Adrenal gland (tissue), 9 donors: ENCODE measurements at regions not wholly inside any gene's neighbourhood (a gene's known extent, or its start where the extent isn't known, plus 50 kb on each side); places are given as distances from the start of the nearest gene placed in this dataset.

Source experiments
- DNase-seq, 7 donors: peaks; one replicate each; pipeline ENCODE4 v3.0.0-alpha.2; 2019 to 2020
- H3K27ac ChIP-seq, 5 donors: fragments of 200-600 bp; sonication (generic) in 4 of 5; 1 replicate in 3 of 5; 2 replicates in 2 of 5; pipeline versions ENCODE4 v1.5.1 to v1.8.0; 2016 to 2020; ENCODE audit warnings: mild to moderate bottlenecking in 1 of 5
- H3K27me3 ChIP-seq: fragments of 200-600 bp; 2 replicates; pipeline ENCODE4 v1.8.0; 2021
- H3K36me3 ChIP-seq, 2 donors: fragments of 200-600 bp; replicated peaks in 1 of 2; 1 replicate in 1 of 2; 2 replicates in 1 of 2; pipeline versions ENCODE4 v1.5.1 to v1.8.0; 2018 to 2022
- H3K4me1 ChIP-seq, 2 donors: fragments of 200-600 bp; replicated peaks in 1 of 2; 1 replicate in 1 of 2; 2 replicates in 1 of 2; pipeline versions ENCODE4 v1.5.1 to v1.8.0; 2018 to 2021
- H3K4me3 ChIP-seq, 4 donors: fragments of 200-600 bp; sonication (generic) in 3 of 4; one replicate each; pipeline ENCODE4 v1.5.1; 2016 to 2018
- H3K9me3 ChIP-seq, 3 donors: fragments of 200-600 bp; sonication (generic) in 1 of 3; replicated peaks in 1 of 3; 1 replicate in 2 of 3; 2 replicates in 1 of 3; pipeline versions ENCODE4 v1.5.1 to v1.8.0; 2016 to 2021
- POLR2A ChIP-seq, 2 donors: fragments of 450-650 bp; IDR thresholded peaks; one replicate each; pipeline ENCODE4 v1.6.1; 2017; ENCODE audit warnings: antibody characterized with exemption in 2 of 2, mild to moderate bottlenecking in 2 of 2, moderate library complexity in 1 of 2
- WGBS, 4 donors: extraction: QIAGEN DNeasy Blood & Tissue Kit in 2 of 4; methylation state at CpG; one replicate each; pipeline versions ENCODE4 v1.1.5 to v1.1.7; 2013 to 2017; 5-methylcytosine and 5-hydroxymethylcytosine counted together
- intact Hi-C, 2 donors: fragments of 100-400 bp; cut with DNase I; formaldehyde crosslinking; loops; one replicate each; pipeline versions ENCODE4 v1.14.1 to v1.15.0; 2022 to 2023
- TF ChIP-seq, protein P1 (sequence below), 6 experiments: fragments of 450-650 bp in 4 of 6; fragments of 200-600 bp in 2 of 6; sonication (generic) in 1 of 6; IDR thresholded peaks; 1 replicate in 5 of 6; 2 replicates in 1 of 6; pipeline versions ENCODE4 v1.5.1 to v1.8.0; 2016 to 2021; ENCODE audit warnings: antibody characterized with exemption in 6 of 6, mild to moderate bottlenecking in 2 of 6, moderate library complexity in 1 of 6
- donor health status: healthy with polysubstance abuse.
- donor health status: Bipolar disorder and iron deficiency.
- donor health status: DM: yes; HTN: yes; CAD: no.
- donor health status: DM: no; HTN: no; CAD: no.
- donor health status: DM: no; HTN: no; CAD: no.

DNA sequence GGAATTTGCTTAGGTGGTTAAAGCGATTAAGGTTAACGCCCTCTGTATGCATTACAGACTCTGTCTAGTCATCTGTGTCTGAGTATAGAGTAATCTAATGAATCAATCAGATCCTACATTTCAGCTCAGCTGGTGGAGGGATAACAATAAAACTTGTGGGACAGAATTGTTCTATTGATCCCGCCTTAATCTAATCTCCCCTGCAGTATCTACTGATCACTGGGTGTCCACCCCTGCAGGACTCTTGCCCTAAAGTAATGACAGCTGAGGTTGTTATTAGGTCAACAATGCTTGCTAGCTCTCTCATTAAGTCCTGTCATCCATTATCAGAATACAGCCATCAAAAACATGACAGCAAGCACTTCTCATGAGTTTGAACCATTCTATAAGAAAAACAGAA, 462.6 kb upstream of the TMEFF2 start:
- Histone ChIP-seq H3K9me3 (no peaks in the 10 kb centered on the region), H3K27me3 (no peaks in the 10 kb centered on the region), H3K4me1 (no peaks in the 10 kb centered on the region), H3K36me3 (no peaks in the 10 kb centered on the region), H3K27ac (no peak overlapping the region), H3K4me3 (no peak overlapping the region)
- WGBS, 4 donors: 78 to 89% (median 81%) methylated on average over 3 of the region's 3 CpGs
- intact Hi-C loops: no loop called here
- DNase-seq: no peak
- no peak for TF ChIP-seq POLR2A (IDR thresholded peaks at IDR 0.05)
- TF ChIP-seq, protein P1, sequence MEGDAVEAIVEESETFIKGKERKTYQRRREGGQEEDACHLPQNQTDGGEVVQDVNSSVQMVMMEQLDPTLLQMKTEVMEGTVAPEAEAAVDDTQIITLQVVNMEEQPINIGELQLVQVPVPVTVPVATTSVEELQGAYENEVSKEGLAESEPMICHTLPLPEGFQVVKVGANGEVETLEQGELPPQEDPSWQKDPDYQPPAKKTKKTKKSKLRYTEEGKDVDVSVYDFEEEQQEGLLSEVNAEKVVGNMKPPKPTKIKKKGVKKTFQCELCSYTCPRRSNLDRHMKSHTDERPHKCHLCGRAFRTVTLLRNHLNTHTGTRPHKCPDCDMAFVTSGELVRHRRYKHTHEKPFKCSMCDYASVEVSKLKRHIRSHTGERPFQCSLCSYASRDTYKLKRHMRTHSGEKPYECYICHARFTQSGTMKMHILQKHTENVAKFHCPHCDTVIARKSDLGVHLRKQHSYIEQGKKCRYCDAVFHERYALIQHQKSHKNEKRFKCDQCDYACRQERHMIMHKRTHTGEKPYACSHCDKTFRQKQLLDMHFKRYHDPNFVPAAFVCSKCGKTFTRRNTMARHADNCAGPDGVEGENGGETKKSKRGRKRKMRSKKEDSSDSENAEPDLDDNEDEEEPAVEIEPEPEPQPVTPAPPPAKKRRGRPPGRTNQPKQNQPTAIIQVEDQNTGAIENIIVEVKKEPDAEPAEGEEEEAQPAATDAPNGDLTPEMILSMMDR (IDR thresholded peaks at IDR 0.05): no peak

GRCh38 chr2:192655916-192656315, 461.2 kb upstream of the TMEFF2 start:
- no peak overlapping the region for H3K4me3 ChIP-seq
- no peak for TF ChIP-seq POLR2A (IDR thresholded peaks at IDR 0.05)
- TF ChIP-seq, protein P1 (IDR thresholded peaks at IDR 0.05): no peak
- no peaks in the 10 kb centered on the region for H3K36me3 ChIP-seq
- no peak for DNase-seq
- intact Hi-C loops: no loop called here
- no peaks in the 10 kb centered on the region for H3K27me3 ChIP-seq
- WGBS, 4 donors: 50 to 66% (median 60%) methylated on average over 2 to 3 of the region's 3 CpGs
- no peaks in the 10 kb centered on the region for H3K9me3 ChIP-seq
- H3K27ac ChIP-seq: no peak overlapping the region
- H3K4me1 ChIP-seq: no peaks in the 10 kb centered on the region

DNA sequence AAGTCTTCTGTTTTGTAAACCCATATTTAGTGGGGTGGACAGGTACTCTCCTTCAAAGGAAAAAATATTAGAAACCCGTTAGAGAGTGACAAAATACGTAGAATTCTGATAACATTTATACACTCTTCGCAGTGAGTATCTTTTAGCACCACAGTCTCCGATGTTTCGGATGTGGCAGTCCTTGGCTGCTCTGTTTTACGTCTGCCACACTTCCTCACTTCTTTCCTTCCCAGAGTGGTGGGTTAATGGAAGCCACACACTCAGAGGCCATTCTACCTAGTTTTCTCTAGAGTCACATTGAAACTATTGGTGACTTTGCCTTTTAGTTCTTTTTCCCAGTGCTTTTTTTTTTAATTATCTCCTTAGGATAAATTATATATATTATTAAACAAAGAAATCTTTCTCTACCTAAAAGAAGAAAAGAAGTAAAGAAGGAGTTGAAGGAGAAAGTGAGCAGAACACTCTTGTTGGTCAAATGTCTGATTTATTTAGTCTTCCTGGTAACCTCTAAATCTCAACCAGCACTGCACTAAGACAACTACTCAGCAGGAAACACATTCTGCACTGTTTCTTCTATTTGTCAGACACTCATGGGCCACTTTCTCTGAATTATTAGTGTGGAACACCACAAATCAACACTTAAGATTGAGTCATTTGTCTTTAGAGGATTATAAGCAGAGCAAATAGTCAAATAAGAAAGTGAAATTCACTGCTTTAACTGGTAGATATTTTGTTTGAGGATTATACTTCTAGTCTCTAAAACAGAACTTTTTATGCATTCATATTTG, 451.3 kb upstream of the TMEFF2 start:
- Histone ChIP-seq H3K4me1 (no peaks in the 10 kb centered on the region), H3K27me3 (no peaks in the 10 kb centered on the region), H3K27ac (no peak overlapping the region), H3K4me3 (no peak overlapping the region), H3K36me3 (no peaks in the 10 kb centered on the region), H3K9me3 (no peaks in the 10 kb centered on the region)
- TF ChIP-seq POLR2A (IDR thresholded peaks at IDR 0.05): no peak
- TF ChIP-seq, protein P1 (IDR thresholded peaks at IDR 0.05): no peak
- 73 to 79% (median 77%) methylated on average over 6 of the region's 6 CpGs for WGBS, 4 donors
- intact Hi-C loops: no loop called here
- no peak for DNase-seq

- TF ChIP-seq, protein P1 (IDR thresholded peaks at IDR 0.05): no peak
- no peak for TF ChIP-seq POLR2A (IDR thresholded peaks at IDR 0.05)
- Histone ChIP-seq H3K4me1 (no peaks in the 10 kb centered on the region), H3K27me3 (no peaks in the 10 kb centered on the region), H3K9me3 (no peaks in the 10 kb centered on the region), H3K27ac (no peak overlapping the region), H3K36me3 (no peaks in the 10 kb centered on the region), H3K4me3 (no peak overlapping the region)
- DNase-seq: no peak
- intact Hi-C loops: no loop called here
- 55 to 75% (median 69%) methylated on average over 2 to 3 of the region's 3 CpGs; no CpG with 5 or more reads in 1 of the 4 donors for WGBS, 4 donors
These were observed 439.8 kb upstream of the TMEFF2 start for GRCh38 chr2:192634557-192634956.
